HCT116 (cell line): ENCODE measurements at regions not wholly inside any gene's neighbourhood (a gene's known extent, or its start where the extent isn't known, plus 50 kb on each side); places are given as distances from the start of the nearest gene placed in this dataset.

Experiments used
- ATAC-seq: fragments of 200-7000 bp; cut with Tn5 transposase; 2 replicates; pipeline ENCODE4 v1.9.1; 2020; ENCODE audit warnings: mild to moderate bottlenecking, moderate library complexity
- BruUV-seq: library from RNA; stranded (reverse); fragments of 400-500 nt; replicated peaks from 2 replicates; lab custom pipeline; 2021; lab: Mats Ljungman, UMichigan
- CTCF ChIA-PET: fragments of 300-600 bp; sonication (Branson Sonifier 250); formaldehyde crosslinking; loops from one replicate; lab custom pipeline; 2021; ENCODE audit warnings: antibody characterized with exemption; lab: Charles Lee
- POLR2A ChIA-PET: fragments of 300-600, 350-600 bp; sonication (Branson Sonifier 250); formaldehyde crosslinking; loops from one replicate; lab custom pipeline; 2021; ENCODE audit warnings: antibody characterized with exemption; lab: Charles Lee
- RAD21 ChIA-PET, 2 experiments: fragments of 300-600 bp; sonication (Branson Sonifier 250); formaldehyde crosslinking; loops; one replicate each; lab custom pipeline; 2023; ENCODE audit warnings: low total read pairs in 2 of 2; ENCODE audit not compliant: uncharacterized antibody in 2 of 2, unreplicated experiment in 2 of 2, low non-redundant PET in 1 of 2; lab: Charles Lee
- DNase-seq: peaks from one replicate; pipeline ENCODE4 v3.0.0-alpha.2; 2010; ENCODE audit warnings: low read depth, low spot score
- H2AFZ ChIP-seq: fragments of 200-600 bp; shearing (Covaris generic), sonication (generic); 2 replicates; pipeline ENCODE4 v1.6.1; 2017; ENCODE audit warnings: low read depth, mixed run types, mixed read lengths, antibody characterized with exemption, low read length; ENCODE audit not compliant: poor library complexity, severe bottlenecking
- H3K27ac ChIP-seq: 2 replicates; pipeline ENCODE4 v1.5.1; 2012; ENCODE audit warnings: low read depth, low read length
- H3K27me3 ChIP-seq: fragments of 200-600 bp; sonication (generic); 2 replicates; pipeline ENCODE4 v1.6.1; 2016; ENCODE audit warnings: mixed run types, low read length, mixed read lengths; ENCODE audit not compliant: insufficient read depth
- H3K36me3 ChIP-seq, 2 experiments: fragments of 200-500 bp in 1 of 2; fragments of 200-600 bp in 1 of 2; sonication (Bioruptor generic) in 1 of 2; sonication (generic) in 1 of 2; 2 replicates each; pipeline versions ENCODE4 v1.5.1 to v1.6.1; 2014 to 2016; ENCODE audit warnings: low read length in 2 of 2, inconsistent platforms in 1 of 2, mixed read lengths in 1 of 2, mixed run types in 1 of 2; ENCODE audit not compliant: insufficient read depth in 2 of 2, control insufficient read depth in 1 of 2
- H3K4me1 ChIP-seq, 2 experiments: fragments of 200-600 bp in 1 of 2; sonication (generic) in 1 of 2; 2 replicates each; pipeline versions ENCODE4 v1.5.1 to v1.6.1; 2012 to 2017; ENCODE audit warnings: low read length in 2 of 2, inconsistent platforms in 1 of 2, mild to moderate bottlenecking in 1 of 2, mixed read lengths in 1 of 2, mixed run types in 1 of 2, moderate library complexity in 1 of 2; ENCODE audit not compliant: insufficient read depth in 2 of 2, control insufficient read depth in 1 of 2
- H3K4me2 ChIP-seq: fragments of 200-600 bp; sonication (generic); 2 replicates; pipeline ENCODE4 v1.6.1; 2017; ENCODE audit warnings: mixed run types, low read length, mixed read lengths
- H3K4me3 ChIP-seq, 2 experiments: fragments of 200-600 bp in 1 of 2; sonication (generic) in 1 of 2; replicated peaks in 1 of 2; 2 replicates each; pipeline ENCODE4 v1.5.1; 2011 to 2016; ENCODE audit warnings: low read length in 2 of 2, control low read depth in 1 of 2, low read depth in 1 of 2, mild to moderate bottlenecking in 1 of 2, mixed read lengths in 1 of 2, mixed run types in 1 of 2
- H3K79me2 ChIP-seq: fragments of 200-600 bp; sonication (generic); 2 replicates; pipeline ENCODE4 v1.6.1; 2017; ENCODE audit warnings: mild to moderate bottlenecking, mixed run types, low read length, moderate library complexity, mixed read lengths; ENCODE audit not compliant: insufficient read depth
- H3K9ac ChIP-seq: fragments of 200-600 bp; sonication (generic); 2 replicates; pipeline ENCODE4 v1.6.1; 2016; ENCODE audit warnings: low read length, mixed read lengths
- H3K9me2 ChIP-seq: fragments of 200-600 bp; sonication (generic), shearing (Covaris generic); 2 replicates; pipeline ENCODE4 v1.6.1; 2017; ENCODE audit warnings: mixed run types, mild to moderate bottlenecking, moderate library complexity; ENCODE audit not compliant: insufficient read depth
- H3K9me3 ChIP-seq, 2 experiments: fragments of 200-500 bp in 1 of 2; fragments of 200-600 bp in 1 of 2; sonication (Bioruptor generic) in 1 of 2; sonication (generic) in 1 of 2; 2 replicates each; pipeline ENCODE4 v1.6.1; 2014 to 2017; ENCODE audit warnings: low read length in 2 of 2, mixed read lengths in 2 of 2, inconsistent platforms in 1 of 2, low read depth in 1 of 2, mild to moderate bottlenecking in 1 of 2, mixed run types in 1 of 2, moderate library complexity in 1 of 2; ENCODE audit not compliant: control insufficient read depth in 1 of 2, insufficient read depth in 1 of 2
- H4K20me1 ChIP-seq: fragments of 200-600 bp; sonication (generic), shearing (Covaris generic); 2 replicates; pipeline ENCODE4 v1.6.1; 2017; ENCODE audit warnings: mixed run types, mild to moderate bottlenecking, moderate library complexity; ENCODE audit not compliant: insufficient read depth
- CBX3 ChIP-seq: IDR thresholded peaks from 2 replicates; pipeline ENCODE4 v1.6.1; 2012; ENCODE audit warnings: low read depth
- CEBPB ChIP-seq: IDR thresholded peaks from 2 replicates; pipeline ENCODE4 v1.6.1; 2012; ENCODE audit warnings: low read depth
- ELF1 ChIP-seq: IDR thresholded peaks from 2 replicates; pipeline ENCODE4 v1.6.1; 2012; ENCODE audit warnings: low read depth, borderline replicate concordance
- EZH2 ChIP-seq: fragments of 200-600 bp; sonication (generic); IDR thresholded peaks from 2 replicates; pipeline ENCODE4 v1.6.1; 2017; ENCODE audit warnings: antibody characterized with exemption, mixed run types
- EZH2phosphoT487 ChIP-seq: fragments of 200-600 bp; IDR thresholded peaks from 2 replicates; pipeline ENCODE4 v1.6.1; 2018; ENCODE audit warnings: antibody characterized with exemption, borderline replicate concordance
- FOSL1 ChIP-seq: IDR thresholded peaks from 2 replicates; pipeline ENCODE4 v1.6.1; 2012; ENCODE audit warnings: low read depth
- POLR2A ChIP-seq: IDR thresholded peaks from 2 replicates; pipeline ENCODE4 v1.7.0; 2011; ENCODE audit warnings: borderline replicate concordance; ENCODE audit not compliant: insufficient read depth, insufficient read length; ENCODE audit errors: extremely low read depth
- POLR2AphosphoS5 ChIP-seq: IDR thresholded peaks from 2 replicates; pipeline ENCODE4 v1.6.1; 2011; ENCODE audit warnings: mild to moderate bottlenecking, low read depth, low read length, moderate library complexity
- RAD21 ChIP-seq: IDR thresholded peaks from 2 replicates; pipeline ENCODE4 v1.6.1; 2012; ENCODE audit warnings: low read depth, mild to moderate bottlenecking
- SIN3A ChIP-seq: IDR thresholded peaks from 2 replicates; pipeline ENCODE4 v1.6.1; 2012; ENCODE audit warnings: low read depth
- SRF ChIP-seq: IDR thresholded peaks from 2 replicates; pipeline ENCODE4 v1.6.1; 2012; ENCODE audit warnings: low read depth
- TCF7L2 ChIP-seq: IDR thresholded peaks from 2 replicates; pipeline ENCODE4 v1.7.0; 2011; ENCODE audit warnings: borderline replicate concordance, inconsistent platforms; ENCODE audit not compliant: insufficient read depth, insufficient read length; ENCODE audit errors: extremely low read depth
- YY1 ChIP-seq: IDR thresholded peaks from 2 replicates; pipeline ENCODE4 v1.6.1; 2011; ENCODE audit warnings: low read length, low read depth, moderate library complexity, mild to moderate bottlenecking; ENCODE audit not compliant: insufficient replicate concordance; ENCODE audit errors: extremely low read depth
- ZBTB33 ChIP-seq: IDR thresholded peaks from 2 replicates; pipeline ENCODE4 v1.6.1; 2011; ENCODE audit warnings: mild to moderate bottlenecking, low read length, moderate library complexity; ENCODE audit not compliant: insufficient replicate concordance; ENCODE audit errors: extremely low read depth
- ZFX ChIP-seq: fragments of 450-650 bp; IDR thresholded peaks from 2 replicates; pipeline ENCODE4 v1.6.1; 2017
- ZNF274 ChIP-seq: fragments of 200-500 bp; sonication (Bioruptor generic); IDR thresholded peaks from 2 replicates; pipeline ENCODE4 v1.6.1; 2014; ENCODE audit warnings: mild to moderate bottlenecking, low read depth, low read length, inconsistent platforms
- intact Hi-C: fragments of 100-400 bp; cut with micrococcal nuclease; formaldehyde crosslinking; loops from 2 replicates; pipeline ENCODE4 v1.10.0; 2022
- TF ChIP-seq, protein P1 (sequence below): IDR thresholded peaks from 2 replicates; pipeline ENCODE4 v1.6.1; 2012
- TF ChIP-seq, protein P2 (sequence below): IDR thresholded peaks from 2 replicates; pipeline ENCODE4 v1.6.1; 2012
- TF ChIP-seq, protein P3 (sequence below), 3 experiments: fragments of 200-600 bp in 1 of 3; sonication (generic) in 1 of 3; IDR thresholded peaks in 2 of 3; conservative IDR thresholded peaks in 1 of 3; 2 replicates each; pipeline ENCODE4 v1.5.1; 2012 to 2017; ENCODE audit warnings: low read depth in 2 of 3, low read length in 2 of 3, antibody characterized with exemption in 1 of 3, borderline replicate concordance in 1 of 3, control low read depth in 1 of 3, mild to moderate bottlenecking in 1 of 3, mixed read lengths in 1 of 3, mixed run types in 1 of 3, moderate library complexity in 1 of 3; ENCODE audit not compliant: insufficient read depth in 1 of 3

GRCh38 chr20:61109221-61109805, 142.7 kb upstream of the CDH4 start:
- no peak overlapping the region for H3K9ac ChIP-seq
- peaks cover 6 to 19% of the 10 kb centered on the region in 2 experiments; a peak in 2 of 4 replicates for H3K9me3 ChIP-seq
- H3K79me2 ChIP-seq, result no peaks in the 10 kb centered on the region
- DNase-seq (no peak), ATAC-seq (no peak)
- H3K4me1 ChIP-seq, result no peaks in the 10 kb centered on the region
- no TSS peak for BruUV-seq
- H4K20me1 ChIP-seq, result no peaks in the 10 kb centered on the region
- no peak for TF ChIP-seq CBX3
- TF ChIP-seq, protein P1, sequence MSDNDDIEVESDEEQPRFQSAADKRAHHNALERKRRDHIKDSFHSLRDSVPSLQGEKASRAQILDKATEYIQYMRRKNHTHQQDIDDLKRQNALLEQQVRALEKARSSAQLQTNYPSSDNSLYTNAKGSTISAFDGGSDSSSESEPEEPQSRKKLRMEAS, result no peak
- TF ChIP-seq EZH2phosphoT487, result no peak
- no peak for TF ChIP-seq SRF
- no peak for TF ChIP-seq POLR2AphosphoS5
- TF ChIP-seq FOSL1, result no peak
- no peak for TF ChIP-seq EZH2
- no peak for TF ChIP-seq RAD21
- TF ChIP-seq YY1, result no peak
- no peak for TF ChIP-seq SIN3A
- no peak for TF ChIP-seq ZFX
- TF ChIP-seq, protein P2, sequence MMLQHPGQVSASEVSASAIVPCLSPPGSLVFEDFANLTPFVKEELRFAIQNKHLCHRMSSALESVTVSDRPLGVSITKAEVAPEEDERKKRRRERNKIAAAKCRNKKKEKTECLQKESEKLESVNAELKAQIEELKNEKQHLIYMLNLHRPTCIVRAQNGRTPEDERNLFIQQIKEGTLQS, result no peak
- TF ChIP-seq CEBPB, result no peak
- TF ChIP-seq ELF1, result no peak
- no peak for TF ChIP-seq TCF7L2
- no peak for TF ChIP-seq POLR2A
- no peak for TF ChIP-seq ZNF274
- TF ChIP-seq, protein P3, sequence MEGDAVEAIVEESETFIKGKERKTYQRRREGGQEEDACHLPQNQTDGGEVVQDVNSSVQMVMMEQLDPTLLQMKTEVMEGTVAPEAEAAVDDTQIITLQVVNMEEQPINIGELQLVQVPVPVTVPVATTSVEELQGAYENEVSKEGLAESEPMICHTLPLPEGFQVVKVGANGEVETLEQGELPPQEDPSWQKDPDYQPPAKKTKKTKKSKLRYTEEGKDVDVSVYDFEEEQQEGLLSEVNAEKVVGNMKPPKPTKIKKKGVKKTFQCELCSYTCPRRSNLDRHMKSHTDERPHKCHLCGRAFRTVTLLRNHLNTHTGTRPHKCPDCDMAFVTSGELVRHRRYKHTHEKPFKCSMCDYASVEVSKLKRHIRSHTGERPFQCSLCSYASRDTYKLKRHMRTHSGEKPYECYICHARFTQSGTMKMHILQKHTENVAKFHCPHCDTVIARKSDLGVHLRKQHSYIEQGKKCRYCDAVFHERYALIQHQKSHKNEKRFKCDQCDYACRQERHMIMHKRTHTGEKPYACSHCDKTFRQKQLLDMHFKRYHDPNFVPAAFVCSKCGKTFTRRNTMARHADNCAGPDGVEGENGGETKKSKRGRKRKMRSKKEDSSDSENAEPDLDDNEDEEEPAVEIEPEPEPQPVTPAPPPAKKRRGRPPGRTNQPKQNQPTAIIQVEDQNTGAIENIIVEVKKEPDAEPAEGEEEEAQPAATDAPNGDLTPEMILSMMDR (IDR thresholded peaks at IDR 0.05 in 2 of 3, conservative IDR thresholded peaks at IDR 0.05 in 1 of 3; ENCODE audit: borderline replicate concordance in 1 of 3, insufficient read depth in 1 of 3, low read depth in 2 of 3, low read length in 2 of 3), result no peak
- TF ChIP-seq ZBTB33, result no peak
- no peaks in the 10 kb centered on the region for H3K9me2 ChIP-seq
- H3K27ac ChIP-seq, result no peak overlapping the region
- POLR2A ChIA-PET, result no interaction called here
- CTCF ChIA-PET, result no interaction called here
- H2AFZ ChIP-seq, result no peak overlapping the region
- intact Hi-C loops, result no loop called here
- RAD21 ChIA-PET, result no interaction called here
- H3K4me2 ChIP-seq, result no peak overlapping the region
- H3K27me3 ChIP-seq, result no peaks in the 10 kb centered on the region
- H3K4me3 ChIP-seq, result no peak overlapping the region
- H3K36me3 ChIP-seq, result no peaks in the 10 kb centered on the region
